Stimulated activated CD8-positive, alpha-beta memory T cell treated with anti-CD3 and anti-CD28 coated beads, Interleukin-2, amount 100 ng/mL, for 48 hours (primary cell): ENCODE measurements at regions not wholly inside any gene's neighbourhood (a gene's known extent, or its start where the extent isn't known, plus 50 kb on each side); places are given as distances from the start of the nearest gene placed in this dataset.

Experiments
- DNase-seq, 2 donors: peaks; one replicate each; pipeline ENCODE4 v3.0.0-alpha.2; 2020; ENCODE audit warnings: low read depth in 2 of 2

- DNase-seq, result no peak
These were observed 50.8 kb upstream of the ELF5 start for GRCh38 chr11:34564406-34564805.

GRCh38 chr11:34564807-34565241, 51.2 kb upstream of the ELF5 start:
- DNase-seq, result no peak

DNA sequence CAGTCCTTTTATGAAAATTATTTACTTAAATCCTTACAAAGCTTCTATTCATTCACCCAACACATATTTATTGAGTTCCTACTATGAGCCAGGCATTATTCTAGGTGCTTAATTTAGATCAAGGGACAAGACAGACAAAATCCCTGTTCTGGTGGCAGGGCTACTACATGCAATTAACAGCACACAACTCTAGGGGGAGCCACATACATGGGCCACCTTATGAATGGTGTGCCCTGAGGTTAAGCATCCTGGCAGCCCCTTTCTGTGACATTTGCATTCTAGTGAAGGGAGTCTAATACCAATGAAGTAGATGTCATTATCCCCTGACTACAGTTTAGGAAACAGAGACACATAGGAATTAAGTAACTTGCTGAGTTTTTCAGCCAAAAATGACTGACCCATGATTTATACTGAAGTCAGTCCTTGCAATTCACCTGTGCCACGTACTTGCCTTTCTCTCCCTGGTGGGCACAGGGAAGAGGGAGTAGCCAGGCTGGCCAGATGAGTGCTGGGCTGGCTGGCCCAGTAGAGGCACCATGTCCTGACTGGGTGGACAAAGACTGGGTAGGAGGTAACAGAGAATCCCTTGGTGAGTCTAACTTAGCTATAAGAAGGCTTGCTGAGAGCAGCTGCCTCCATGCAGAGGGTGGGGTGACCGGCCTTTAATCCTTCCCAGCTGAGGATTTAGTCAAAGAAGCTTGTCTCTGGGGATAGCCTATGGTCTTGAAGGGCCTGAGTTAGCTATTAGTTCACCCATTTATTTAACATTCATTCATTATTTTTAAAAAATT, 52.0 kb upstream of the ELF5 start:
- no peak for DNase-seq

- DNase-seq, result no peak
These were observed 52.6 kb upstream of the ELF5 start for GRCh38 chr11:34566208-34566551.

GRCh38 chr11:34566736-34567135, 53.1 kb upstream of the ELF5 start:
- DNase-seq, result no peak

GRCh38 chr11:34567733-34568132, 53.2 kb upstream of the EHF start:
- no peak for DNase-seq

DNA sequence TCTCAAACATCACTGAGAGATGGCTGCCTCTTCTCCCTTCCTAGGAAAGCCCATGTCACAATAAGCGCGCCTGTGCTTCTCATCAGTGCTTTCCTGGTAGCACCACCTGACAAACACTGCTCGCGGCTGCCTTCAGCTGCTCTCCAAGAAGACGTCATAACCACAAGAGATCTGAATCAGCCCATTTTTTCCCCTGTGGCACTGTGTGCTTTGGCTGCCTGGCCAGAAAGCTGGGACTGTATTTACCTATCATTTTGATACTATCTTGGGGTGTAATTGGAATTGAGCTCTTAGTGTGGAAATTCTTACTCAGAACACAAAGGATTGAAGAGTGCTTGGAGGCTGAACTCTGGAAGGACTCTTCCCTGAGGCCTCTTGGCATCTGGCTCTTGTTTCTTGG, 50.3 kb upstream of the EHF start:
- peak; percentile 1 to 14 for DNase-seq
